ENCODE measurements at regions not wholly inside any gene's neighbourhood (a gene's known extent, or its start where the extent isn't known, plus 50 kb on each side); places are given as distances from the start of the nearest gene placed in this dataset.
A peak's percentile ranks its signal among the peaks of the same experiment; 100 is the strongest.

- FAIRE-seq, result no peak
Observed at GRCh38 chr2:15107137-15107536, 454.0 kb downstream of the NBAS start.

GRCh38 chr2:15111718-15112117, 449.4 kb downstream of the NBAS start:
- peak; percentile 78 for FAIRE-seq

DNA sequence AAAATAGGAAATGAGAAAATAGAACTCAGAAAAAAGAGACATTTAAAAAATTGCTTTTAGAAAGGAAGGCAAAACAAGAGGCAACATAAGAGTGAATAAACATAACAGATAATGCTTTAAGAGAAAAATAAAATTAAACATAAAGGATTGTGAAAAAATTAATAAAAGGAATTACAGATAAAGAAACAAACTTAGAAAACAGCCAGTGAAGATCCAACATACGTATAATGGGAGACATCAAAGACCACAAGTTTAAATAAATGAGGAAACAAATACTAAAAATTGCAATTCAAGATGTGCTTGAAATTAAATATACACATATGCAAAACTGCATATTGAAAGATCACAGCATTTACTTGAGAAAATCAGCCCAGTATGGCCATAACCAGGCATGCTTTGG, 448.9 kb downstream of the NBAS start:
- peak; percentile 54 for FAIRE-seq

DNA sequence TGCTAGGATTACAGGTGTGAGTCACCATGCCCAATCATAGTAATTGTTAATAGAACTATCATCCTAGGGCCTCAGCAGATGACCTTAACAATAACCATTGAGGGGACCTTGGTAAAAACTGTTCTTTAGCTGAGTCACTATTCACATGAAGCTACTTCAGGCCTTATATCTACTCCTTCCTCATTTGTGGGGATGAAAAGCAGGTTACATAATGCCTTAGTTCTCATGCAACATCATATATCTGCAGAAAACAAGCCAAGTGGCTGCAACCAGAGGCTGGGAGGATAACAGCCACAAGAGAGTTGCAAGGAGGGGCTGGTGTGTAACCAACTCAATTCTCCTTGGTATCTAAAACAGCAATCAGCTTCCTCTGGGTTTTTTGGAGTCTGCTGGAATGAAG, 445.4 kb downstream of the NBAS start:
- no peak for FAIRE-seq

- FAIRE-seq, result no peak
Observed at GRCh38 chr2:15116830-15117229, 444.3 kb downstream of the NBAS start.

All from TTC549 (cell line).